Erythroblast (primary cell): ENCODE measurements at regions not wholly inside any gene's neighbourhood (a gene's known extent, or its start where the extent isn't known, plus 50 kb on each side); places are given as distances from the start of the nearest gene placed in this dataset.

Experiments used
- DNase-seq, 2 experiments: peaks; one replicate each; lab custom pipeline; 2025; lab: John Stamatoyannopoulos, UW
- GATA1 ChIP-seq: IDR thresholded peaks from 2 replicates; pipeline ENCODE4 v1.6.1; 2011; ENCODE audit warnings: low read depth, mild to moderate bottlenecking, control low read depth, low read length, moderate library complexity
- POLR2A ChIP-seq: IDR thresholded peaks from 2 replicates; pipeline ENCODE4 v1.6.1; 2011; ENCODE audit warnings: mild to moderate bottlenecking, low read length

- no peak for TF ChIP-seq GATA1
- no peak for TF ChIP-seq POLR2A
- no peak for DNase-seq
These were observed 405.2 kb downstream of the FAT4 start for GRCh38 chr4:125719987-125720386.

GRCh38 chr4:125722009-125722408 is 407.3 kb downstream of the FAT4 start:
- TF ChIP-seq POLR2A (no peak), GATA1 (no peak)
- no peak for DNase-seq

- TF ChIP-seq POLR2A (no peak), GATA1 (no peak)
- DNase-seq: no peak
These were observed 411.3 kb downstream of the FAT4 start for GRCh38 chr4:125725957-125726525.

- TF ChIP-seq GATA1 (no peak), POLR2A (no peak)
- no peak for DNase-seq
These were observed 413.2 kb downstream of the FAT4 start for GRCh38 chr4:125727931-125728330.

GRCh38 chr4:125728568-125728967 is 413.8 kb downstream of the FAT4 start:
- no peak for DNase-seq
- TF ChIP-seq GATA1 (no peak), POLR2A (no peak)

- DNase-seq: no peak
- TF ChIP-seq GATA1: no peak
- TF ChIP-seq POLR2A: no peak
These were observed 414.4 kb downstream of the FAT4 start for GRCh38 chr4:125729171-125729570.

GRCh38 chr4:125732632-125733031 is 417.9 kb downstream of the FAT4 start:
- DNase-seq: no peak
- TF ChIP-seq GATA1 (no peak), POLR2A (no peak)

GRCh38 chr4:125734504-125734903 is 419.7 kb downstream of the FAT4 start:
- no peak for DNase-seq
- TF ChIP-seq GATA1 (no peak), POLR2A (no peak)

- no peak for DNase-seq
- TF ChIP-seq GATA1 (no peak), POLR2A (no peak)
These were observed 420.3 kb downstream of the FAT4 start for GRCh38 chr4:125735102-125735501.

- peak; percentile 1 to 6 for DNase-seq
- TF ChIP-seq POLR2A: no peak
- no peak for TF ChIP-seq GATA1
These were observed 421.3 kb downstream of the FAT4 start for GRCh38 chr4:125736057-125736456.

GRCh38 chr4:125739760-125740159 is 425.0 kb downstream of the FAT4 start:
- TF ChIP-seq GATA1 (no peak), POLR2A (no peak)
- no peak for DNase-seq

- TF ChIP-seq POLR2A (no peak), GATA1 (no peak)
- DNase-seq: peak; percentile 2 to 6
These were observed 427.2 kb downstream of the FAT4 start for GRCh38 chr4:125741825-125742452.

GRCh38 chr4:125744891-125745364 is 430.2 kb downstream of the FAT4 start:
- no peak for TF ChIP-seq GATA1
- no peak for TF ChIP-seq POLR2A
- no peak for DNase-seq

GRCh38 chr4:125749354-125749753 is 434.6 kb downstream of the FAT4 start:
- no peak for DNase-seq
- TF ChIP-seq GATA1: no peak
- no peak for TF ChIP-seq POLR2A

- TF ChIP-seq POLR2A (no peak), GATA1 (no peak)
- DNase-seq: no peak
These were observed 435.6 kb downstream of the FAT4 start for GRCh38 chr4:125750399-125750798.
